ENCODE measurements at regions not wholly inside any gene's neighbourhood (a gene's known extent, or its start where the extent isn't known, plus 50 kb on each side); places are given as distances from the start of the nearest gene placed in this dataset.

- TF ChIP-seq CTCF (IDR thresholded peaks at IDR 0.05 in 2 of 3, conservative IDR thresholded peaks at IDR 0.05 in 1 of 3; ENCODE audit: insufficient read depth in 2 of 3, low read depth in 1 of 3, low read length in 3 of 3) = no peak
- no peak for TF ChIP-seq MTA2 (IDR thresholded peaks at IDR 0.05; ENCODE audit: low read depth)
- no peak for TF ChIP-seq POLR2A (conservative IDR thresholded peaks at IDR 0.05)
Observed at GRCh38 chr14:53412819-53413675, 259.9 kb upstream of the DDHD1 start.
